GM12892 (cell line): ENCODE measurements at regions not wholly inside any gene's neighbourhood (a gene's known extent, or its start where the extent isn't known, plus 50 kb on each side); places are given as distances from the start of the nearest gene placed in this dataset.

ENCODE experiments used
- POLR2A ChIP-seq: IDR thresholded peaks from 2 replicates; pipeline ENCODE4 v1.6.1; 2011; ENCODE audit warnings: low read depth, low read length, control low read depth
- POLR2AphosphoS5 ChIP-seq: IDR thresholded peaks from 2 replicates; pipeline ENCODE4 v1.6.1; 2011; ENCODE audit warnings: low read depth, low read length, control low read depth

- no peak for TF ChIP-seq POLR2A
- no peak for TF ChIP-seq POLR2AphosphoS5
Observed at GRCh38 chrX:46044486-46044885, 500.7 kb downstream of the ZNF674 start.
